ENCODE measurements at regions not wholly inside any gene's neighbourhood (a gene's known extent, or its start where the extent isn't known, plus 50 kb on each side); places are given as distances from the start of the nearest gene placed in this dataset.

GRCh38 chr2:43030551-43031307 lies 195.7 kb downstream of the ZFP36L2 start:
- DNase-seq: no peak

- no peak for DNase-seq
Observed at GRCh38 chr2:43029186-43029585, 197.2 kb downstream of the ZFP36L2 start.

GRCh38 chr2:43028188-43028587 lies 198.2 kb downstream of the ZFP36L2 start:
- no peak for DNase-seq

GRCh38 chr2:43027097-43027873 lies 199.1 kb downstream of the ZFP36L2 start:
- DNase-seq: no peak

GRCh38 chr2:43026426-43027096 lies 199.8 kb downstream of the ZFP36L2 start:
- DNase-seq: no peak

GRCh38 chr2:43025709-43026295 lies 200.6 kb downstream of the ZFP36L2 start:
- DNase-seq: no peak

- DNase-seq: no peak
Observed at GRCh38 chr2:43024515-43025011, 201.8 kb downstream of the ZFP36L2 start.

GRCh38 chr2:43023791-43024514 lies 202.5 kb downstream of the ZFP36L2 start:
- DNase-seq: no peak

GRCh38 chr2:43022896-43023295 lies 203.5 kb downstream of the ZFP36L2 start:
- no peak for DNase-seq

- DNase-seq: no peak
Observed at GRCh38 chr2:43021791-43022509, 204.5 kb downstream of the ZFP36L2 start.

GRCh38 chr2:43020990-43021669 lies 205.3 kb downstream of the ZFP36L2 start:
- DNase-seq: no peak

- DNase-seq: no peak
Observed at GRCh38 chr2:43020296-43020695, 206.1 kb downstream of the ZFP36L2 start.

- DNase-seq: no peak
Observed at GRCh38 chr2:43019536-43020183, 206.7 kb downstream of the ZFP36L2 start.

GRCh38 chr2:43019025-43019367 lies 207.4 kb downstream of the ZFP36L2 start:
- DNase-seq: no peak

GRCh38 chr2:43018179-43019024 lies 208.0 kb downstream of the ZFP36L2 start:
- no peak for DNase-seq

GRCh38 chr2:43013821-43014345 lies 212.5 kb downstream of the ZFP36L2 start:
- no peak for DNase-seq

- DNase-seq: no peak
Observed at GRCh38 chr2:43012966-43013365, 213.4 kb downstream of the ZFP36L2 start.

- no peak for DNase-seq
Observed at GRCh38 chr2:43011158-43011491, 215.3 kb downstream of the ZFP36L2 start.

- no peak for DNase-seq
Observed at GRCh38 chr2:43010438-43011157, 215.8 kb downstream of the ZFP36L2 start.
